HG03039 (cell line): ENCODE measurements at regions not wholly inside any gene's neighbourhood (a gene's known extent, or its start where the extent isn't known, plus 50 kb on each side); places are given as distances from the start of the nearest gene placed in this dataset.

Experiments
- ATAC-seq: cut with Tn5 transposase; IDR thresholded peaks from one replicate; pipeline ENCODE4 v1.9.1; 2021; ENCODE audit warnings: mild to moderate bottlenecking, moderate library complexity; ENCODE audit not compliant: unreplicated experiment

DNA sequence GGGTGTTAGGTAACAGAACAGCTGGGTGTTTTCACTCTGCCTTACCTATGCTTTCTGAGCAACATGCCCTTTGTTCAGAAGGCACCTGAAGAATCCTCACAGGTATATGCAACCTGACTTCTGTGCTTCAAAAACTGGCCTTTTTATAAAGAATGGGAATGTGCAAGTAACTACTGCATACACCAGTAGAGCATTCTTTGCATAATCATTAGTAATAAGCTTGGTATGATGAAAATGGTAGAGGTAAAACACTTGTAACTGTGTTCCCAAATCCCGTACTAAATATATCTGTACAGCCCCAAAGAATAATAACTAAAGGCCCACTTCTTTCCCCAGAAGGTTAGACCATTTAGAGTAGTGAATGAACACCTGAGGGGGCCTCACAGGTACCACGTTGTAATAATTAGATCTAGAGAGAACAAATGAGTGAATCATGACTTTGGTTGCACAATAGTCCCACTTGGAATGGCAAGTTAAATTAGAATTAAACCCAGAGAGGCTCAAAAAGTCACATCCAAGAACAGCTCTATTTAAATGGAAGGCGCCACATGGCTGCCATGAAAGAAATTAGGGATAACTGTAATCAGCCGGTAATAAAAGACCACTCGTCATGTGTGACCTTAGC is 413.9 kb downstream of the KLF12 start:
- ATAC-seq, result no peak

DNA sequence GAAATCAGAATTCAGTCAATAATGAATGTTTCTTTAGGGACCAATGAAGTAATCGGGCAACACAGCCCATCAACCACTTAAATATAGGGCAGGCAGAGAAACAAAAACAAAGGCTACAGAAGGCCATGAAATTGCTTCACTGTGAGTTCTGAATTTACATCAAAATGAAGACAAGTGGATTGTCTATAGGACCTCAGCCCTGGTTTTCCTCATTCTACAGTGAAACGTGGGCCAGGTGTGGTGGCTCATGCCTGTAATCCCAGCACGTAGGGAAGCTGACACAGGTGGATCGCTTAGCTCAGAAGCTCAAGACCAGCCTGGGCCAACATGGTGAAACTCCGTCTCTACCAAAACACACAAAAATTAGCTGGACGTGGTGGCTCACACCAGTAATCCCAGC is 416.0 kb downstream of the KLF12 start:
- no peak for ATAC-seq

DNA sequence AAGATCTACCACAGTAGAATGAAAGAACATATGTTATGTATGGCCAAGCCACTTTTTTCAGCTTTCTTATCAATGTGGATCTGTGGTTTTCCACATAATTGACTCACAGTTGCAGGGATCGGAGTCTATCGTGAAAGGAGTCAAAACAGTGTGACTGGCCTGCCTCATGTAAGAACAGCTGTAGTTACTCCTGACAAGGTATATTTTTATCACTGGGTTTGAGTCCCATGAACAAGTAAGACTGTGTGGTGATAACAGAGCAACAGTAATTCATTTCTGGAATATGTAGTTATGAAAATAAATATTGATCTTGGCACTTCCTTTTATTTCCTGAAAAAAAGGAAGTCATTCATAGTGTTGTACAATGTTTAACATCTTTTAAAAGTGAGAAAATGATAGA is 416.6 kb downstream of the KLF12 start:
- no peak for ATAC-seq

DNA sequence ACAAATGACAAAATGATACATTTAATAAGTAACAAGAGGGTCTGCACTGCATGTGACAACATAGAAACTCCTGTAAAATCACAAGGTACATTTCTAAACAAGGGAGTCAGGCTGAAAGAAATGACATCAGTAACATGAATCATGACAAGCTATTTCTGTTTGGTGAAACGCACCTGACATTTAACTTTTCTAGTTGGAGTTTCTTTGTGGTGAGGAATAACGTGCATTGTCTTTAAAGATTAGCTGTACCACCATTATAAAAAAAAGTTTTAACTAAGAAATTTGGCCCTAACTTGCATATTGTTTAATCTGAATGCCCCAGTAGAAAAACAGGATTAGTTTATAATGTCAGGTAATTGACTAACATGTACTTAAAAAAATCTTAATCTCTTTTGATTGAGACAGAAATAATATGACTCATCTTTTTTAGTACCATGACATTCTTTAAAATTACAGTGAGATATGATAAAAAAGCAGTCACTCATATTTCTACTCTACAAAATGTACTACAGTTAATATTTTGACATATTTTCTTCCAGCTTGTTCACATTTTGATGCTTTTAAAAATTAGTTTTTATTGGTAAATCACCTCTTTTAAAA is 418.2 kb downstream of the KLF12 start:
- peak; percentile 54 for ATAC-seq

DNA sequence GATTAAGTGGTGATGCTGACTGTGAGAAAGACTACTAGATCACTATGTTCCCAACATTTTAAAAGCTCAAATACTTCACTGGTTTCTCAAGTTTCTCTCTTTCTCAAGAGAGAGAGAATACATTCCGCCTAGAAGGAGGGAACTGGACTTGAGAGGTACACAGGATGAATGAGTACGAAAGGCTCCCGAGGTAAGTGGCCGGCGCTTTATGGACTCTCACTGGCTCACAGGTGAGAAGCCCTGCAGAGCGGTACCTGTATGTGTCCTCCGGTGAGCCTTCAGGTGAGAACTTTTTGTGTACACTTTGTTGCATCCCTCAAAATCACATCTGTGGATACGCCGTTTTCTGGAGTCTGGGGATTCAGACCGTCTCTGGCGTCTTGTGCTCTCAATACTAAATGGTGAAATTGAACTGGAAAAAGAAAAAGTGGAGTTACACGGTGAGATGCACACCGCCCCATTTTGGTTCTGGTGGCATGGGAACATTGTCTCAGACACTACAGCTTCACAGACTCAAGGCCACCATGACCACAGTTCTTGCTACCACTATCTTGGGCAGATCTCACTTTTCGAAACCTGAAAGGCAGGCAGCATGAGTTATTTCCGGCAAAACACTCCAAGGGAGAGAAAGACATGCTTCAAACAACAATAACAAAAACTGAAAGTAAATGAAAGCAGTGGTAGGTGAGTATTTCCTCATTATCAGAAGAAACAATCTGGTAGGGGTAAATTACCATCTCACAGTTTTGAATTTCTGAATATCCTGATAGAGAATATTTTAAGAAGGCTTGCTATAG is 418.9 kb downstream of the KLF12 start:
- peak; percentile 66 for ATAC-seq

DNA sequence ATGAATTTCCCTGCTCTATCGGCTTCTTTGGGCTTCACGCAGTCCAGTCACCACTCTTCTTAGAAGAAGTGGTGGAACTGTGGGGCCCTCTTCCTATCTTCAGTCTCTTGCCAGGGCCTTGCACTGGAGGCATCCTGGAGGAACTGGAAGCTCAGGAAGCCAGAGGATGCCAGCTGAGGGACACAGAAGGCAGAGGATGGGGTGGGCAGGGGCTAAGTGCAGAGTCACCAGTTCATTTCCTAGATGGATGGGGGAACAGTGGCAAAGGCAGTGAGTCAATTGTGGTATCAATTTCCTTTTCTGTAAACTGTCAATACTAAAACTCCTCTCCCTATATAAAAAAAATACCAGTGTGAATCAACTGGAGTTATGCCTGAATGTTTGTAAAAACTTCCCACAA is 419.7 kb downstream of the KLF12 start:
- no peak for ATAC-seq

DNA sequence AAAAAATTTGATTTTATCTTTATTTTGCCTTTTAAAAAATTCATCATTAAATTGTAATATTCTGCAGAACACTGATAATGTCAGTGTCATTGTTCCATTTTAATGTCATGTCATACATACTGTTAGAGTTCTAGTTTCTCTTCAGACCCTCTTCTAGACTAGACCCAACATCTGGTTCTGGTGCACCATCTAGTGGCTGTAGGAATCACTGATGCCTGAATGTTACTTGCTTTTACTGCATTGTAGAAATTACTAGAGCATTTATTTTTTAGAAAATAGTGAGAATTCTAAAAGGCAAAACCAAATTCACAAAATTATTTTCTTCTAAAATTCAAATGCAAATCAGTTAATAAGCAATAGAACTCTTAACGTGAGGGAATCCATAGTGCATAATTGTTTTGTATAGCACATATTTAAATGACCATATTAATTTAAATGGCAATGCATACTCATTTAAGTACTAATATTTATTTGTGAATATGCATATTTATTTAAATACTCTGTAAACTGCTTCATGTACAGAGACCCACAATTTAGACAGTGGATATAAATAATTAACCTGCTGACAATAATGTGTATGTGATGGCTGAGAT is 425.7 kb downstream of the KLF12 start:
- peak; percentile 93 for ATAC-seq

DNA sequence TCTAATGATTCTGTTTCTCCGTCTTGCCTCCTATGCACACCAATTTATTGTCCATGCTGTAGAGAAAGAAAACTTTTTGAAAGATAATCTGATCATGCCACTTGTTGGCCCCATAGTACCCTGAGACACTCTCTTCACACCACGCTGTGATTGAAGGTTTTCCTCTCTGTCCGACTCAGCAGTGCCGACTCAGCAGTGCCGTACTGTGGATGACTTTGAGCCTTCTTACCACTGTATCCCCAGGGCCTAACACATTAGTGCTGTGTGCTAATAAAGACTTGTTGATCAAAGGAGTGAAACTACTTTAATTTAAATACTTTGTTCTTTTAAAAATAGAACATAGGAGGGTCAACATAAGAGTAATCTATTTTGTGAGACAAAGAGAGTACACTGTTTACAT is 429.6 kb downstream of the KLF12 start:
- ATAC-seq, result no peak

DNA sequence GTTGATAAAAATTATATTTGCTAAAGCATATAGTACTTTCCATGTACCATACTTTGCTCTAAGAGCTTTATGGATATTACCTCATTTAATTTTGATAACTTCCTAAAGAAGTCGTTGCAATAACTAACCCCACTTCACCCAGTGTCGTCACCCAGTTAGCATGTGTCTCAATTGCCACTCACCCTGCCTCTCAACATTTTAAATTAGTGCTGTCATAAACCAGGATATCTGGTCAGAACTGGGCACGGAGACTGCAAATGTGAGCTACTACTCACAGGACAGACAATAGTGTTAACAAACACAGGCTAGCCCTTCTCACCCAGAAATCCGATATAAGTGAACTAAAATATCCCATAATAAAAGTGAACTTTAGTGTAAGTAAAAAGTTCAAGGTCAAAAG is 430.6 kb downstream of the KLF12 start:
- no peak for ATAC-seq

DNA sequence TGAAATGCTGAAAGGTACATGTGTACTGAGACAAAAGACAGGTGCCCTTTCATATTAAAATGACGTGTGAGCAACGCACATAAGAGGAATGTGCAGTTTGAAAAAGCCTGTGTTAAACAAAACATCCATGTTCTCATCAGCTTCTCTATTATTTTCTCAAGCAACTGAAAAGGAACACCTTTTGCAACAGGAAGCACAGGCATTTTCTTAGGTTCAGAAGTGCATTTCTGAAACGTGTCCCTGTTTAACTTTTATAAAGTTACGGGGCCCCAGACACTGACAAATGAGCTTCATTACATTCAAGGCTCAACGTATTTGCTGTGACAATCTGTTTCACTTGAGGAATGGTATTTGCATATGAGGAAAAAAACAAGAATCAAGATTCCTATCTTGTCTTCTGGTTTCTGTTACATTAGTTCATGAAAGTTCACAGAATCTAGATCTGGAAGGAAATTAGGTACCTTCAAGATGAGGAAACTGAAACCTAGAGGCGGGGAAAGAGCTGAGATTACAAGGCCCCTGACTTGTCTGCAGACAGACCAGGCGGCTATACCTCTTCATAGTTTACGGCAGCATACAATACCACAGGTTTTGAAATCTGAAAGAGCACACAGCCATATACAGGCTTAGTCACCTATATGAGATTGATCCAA is 431.7 kb downstream of the KLF12 start:
- ATAC-seq, result peak; percentile 76

DNA sequence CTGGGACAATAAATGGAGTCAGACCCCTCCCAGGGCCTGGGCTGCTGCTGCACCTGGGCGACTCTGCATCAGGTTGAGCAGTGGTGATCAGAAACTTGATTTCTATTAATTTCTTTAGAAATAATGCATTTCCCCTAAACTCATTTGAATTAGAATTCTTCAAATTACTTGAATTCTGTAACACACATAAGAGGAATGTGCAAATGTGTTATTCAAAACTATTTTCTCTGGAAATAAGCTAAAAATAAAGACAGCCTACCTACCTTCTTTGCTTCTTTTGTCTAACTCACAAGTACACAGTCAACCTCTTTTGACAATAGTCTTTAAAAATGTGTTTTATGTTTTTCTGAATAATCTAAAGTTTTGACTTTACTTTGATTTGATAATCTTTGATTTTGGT is 433.0 kb downstream of the KLF12 start:
- no peak for ATAC-seq

DNA sequence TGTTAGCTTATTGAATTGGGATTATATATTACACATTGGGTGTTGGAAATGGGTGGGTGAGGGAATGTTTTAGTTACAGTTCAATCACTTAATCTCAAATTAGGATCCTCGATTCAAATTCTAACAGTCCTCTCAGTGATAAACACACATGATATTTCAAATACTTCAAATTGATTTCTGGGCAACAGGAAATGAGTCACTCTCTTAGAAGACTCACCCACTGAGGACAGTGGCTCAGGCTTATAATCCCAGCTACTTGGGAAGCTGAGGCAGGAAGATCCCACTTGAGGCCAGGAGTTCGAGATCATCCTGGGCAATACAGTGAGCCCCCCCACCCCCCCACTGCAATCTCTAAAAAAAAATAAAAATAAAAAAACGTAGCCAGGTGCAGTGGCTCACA is 435.3 kb downstream of the KLF12 start:
- no peak for ATAC-seq

DNA sequence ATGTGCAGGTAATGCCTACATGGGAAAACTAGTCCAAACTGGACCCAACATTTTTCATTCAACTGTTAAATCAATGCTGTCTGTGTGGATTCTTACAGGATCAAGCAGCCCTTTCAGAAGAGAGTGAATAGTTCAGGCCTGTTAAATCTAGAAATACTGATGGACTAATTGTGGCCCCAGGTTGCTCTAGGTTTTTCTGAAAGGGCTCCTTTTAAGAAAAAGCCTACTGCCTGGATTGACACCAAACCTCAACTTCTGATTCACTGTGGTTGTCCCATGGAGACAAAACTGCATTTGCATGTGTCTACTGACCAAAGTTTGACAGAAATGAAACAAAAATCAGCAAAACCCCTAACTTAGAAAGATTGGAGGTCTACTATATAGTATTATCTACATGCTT is 437.0 kb downstream of the KLF12 start:
- ATAC-seq, result no peak

DNA sequence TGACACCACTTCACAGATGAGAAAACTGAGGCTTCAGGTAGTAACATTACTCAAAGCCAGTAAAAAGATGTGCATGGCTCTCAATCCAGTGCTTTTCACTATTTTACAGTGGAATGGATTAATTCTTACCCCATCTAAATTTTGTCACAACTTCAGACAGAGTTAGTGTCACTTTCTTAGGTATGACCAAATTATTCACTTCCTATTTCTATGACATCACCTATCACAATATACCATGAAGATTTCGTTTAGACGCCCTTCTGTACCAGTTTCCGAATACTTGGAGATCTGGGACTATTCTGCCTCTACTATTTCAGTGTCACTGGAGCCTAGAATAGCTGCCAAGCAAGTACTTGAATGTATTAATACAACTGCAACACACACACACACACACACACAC is 437.5 kb downstream of the KLF12 start:
- ATAC-seq, result no peak

DNA sequence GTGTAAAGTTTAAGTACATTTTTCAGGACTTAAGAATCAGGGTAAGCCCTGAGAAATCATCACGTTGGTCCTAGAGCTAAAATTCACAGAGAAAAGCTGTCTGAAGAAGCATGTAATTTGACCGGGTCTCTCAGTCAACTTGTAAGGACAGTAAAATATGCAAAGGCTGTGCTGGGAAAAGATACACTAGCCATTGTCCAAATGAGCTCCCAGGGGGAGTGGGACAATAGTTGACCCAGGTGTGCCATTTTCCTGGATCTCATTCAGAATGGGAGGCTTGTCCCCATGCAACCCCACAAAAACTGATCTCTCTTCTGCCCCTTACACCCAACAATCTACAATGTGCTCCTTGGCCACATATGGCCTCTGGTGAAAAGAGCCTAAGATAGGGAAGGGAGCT is 437.9 kb downstream of the KLF12 start:
- ATAC-seq, result no peak

DNA sequence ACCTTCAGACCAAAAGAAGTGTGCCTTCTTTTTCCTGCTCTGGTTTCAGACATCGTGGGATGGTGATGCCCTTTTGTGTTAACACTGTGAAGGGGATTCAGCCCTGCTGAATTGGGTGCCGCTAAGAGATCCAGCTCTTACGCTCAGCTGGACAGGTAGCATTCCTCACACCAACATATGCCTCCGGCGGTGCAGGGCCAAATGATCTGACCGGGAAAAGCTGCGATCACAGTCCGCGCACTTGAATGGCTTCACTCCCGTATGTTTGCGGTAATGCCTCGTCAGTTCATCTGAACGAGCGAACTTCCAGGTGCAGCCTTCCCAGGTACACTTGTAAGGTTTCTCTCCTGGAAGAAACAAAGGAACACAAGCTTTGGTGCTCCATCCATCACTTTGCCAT is 438.9 kb downstream of the KLF12 start:
- ATAC-seq, result no peak

DNA sequence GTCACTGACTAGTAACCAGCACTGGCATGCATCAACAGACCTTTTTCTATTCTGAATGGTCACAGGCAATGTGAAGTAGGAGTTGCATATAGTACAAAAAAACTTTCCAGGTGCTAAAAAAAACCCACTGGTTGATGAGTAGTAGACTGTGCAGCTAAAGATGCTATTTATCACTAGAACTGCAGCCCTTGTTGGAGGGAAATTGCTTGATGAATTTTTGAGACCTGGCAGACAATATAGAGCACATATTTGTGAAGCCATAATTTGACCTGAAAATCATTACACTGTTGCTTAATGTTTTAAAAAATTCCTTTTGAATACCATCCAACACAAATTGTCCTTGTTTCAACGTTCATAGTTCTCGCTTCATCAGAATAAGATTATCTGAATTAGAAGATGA is 441.0 kb downstream of the KLF12 start:
- no peak for ATAC-seq

DNA sequence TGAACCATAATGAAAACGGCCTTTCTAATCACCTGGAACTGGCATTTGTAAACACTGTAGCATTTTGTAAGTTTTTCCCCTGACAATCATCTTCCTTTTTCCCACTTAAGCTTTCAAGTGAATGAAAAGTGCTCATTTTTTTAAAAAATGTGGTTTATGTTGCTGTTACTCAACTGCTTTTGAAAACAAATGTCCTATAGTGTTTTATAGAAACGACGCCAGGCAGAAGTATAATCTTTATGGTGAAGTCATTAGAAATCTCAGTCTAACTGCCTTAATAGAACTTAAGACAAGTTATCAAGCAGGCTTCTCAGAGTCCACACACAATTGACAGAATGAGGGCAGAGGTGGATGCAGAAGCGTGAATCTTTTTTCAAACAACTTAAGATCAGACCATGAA is 442.3 kb downstream of the KLF12 start:
- no peak for ATAC-seq

DNA sequence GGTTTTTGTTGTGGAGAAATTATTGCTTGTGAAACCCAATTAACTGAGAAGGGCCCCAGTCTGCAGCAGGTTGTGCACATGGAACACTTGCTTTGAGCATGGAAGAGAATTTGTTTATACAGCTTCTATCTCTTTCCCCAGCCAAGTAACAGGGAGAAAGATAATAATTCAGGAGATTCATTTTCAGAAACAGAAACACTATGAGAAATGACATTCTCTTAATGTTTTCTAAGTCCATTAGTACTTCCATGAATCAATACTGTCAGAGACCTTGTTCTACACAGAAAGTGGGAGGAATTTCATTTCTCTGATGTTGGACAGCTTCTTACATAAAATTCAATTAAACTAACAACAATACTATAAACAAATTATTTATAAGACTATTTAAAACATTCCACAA is 446.3 kb downstream of the KLF12 start:
- no peak for ATAC-seq

DNA sequence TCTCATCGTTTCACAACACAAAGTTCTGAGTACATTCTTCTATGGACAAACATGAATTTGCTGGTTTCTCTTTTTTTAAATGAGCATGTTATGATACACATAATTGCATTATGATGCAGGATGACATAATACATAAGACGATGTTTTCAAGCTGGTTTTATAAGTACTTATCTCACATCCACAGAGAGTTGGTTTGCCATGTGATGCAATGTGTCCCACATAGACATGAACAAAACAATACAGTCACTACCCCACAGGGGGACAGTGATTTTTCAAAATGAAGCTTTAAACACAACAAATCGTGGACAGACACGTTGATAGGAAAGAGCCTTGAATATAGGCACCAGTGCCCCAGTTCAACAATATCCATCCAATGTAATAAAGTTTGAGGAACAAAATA is 447.1 kb downstream of the KLF12 start:
- ATAC-seq, result no peak

DNA sequence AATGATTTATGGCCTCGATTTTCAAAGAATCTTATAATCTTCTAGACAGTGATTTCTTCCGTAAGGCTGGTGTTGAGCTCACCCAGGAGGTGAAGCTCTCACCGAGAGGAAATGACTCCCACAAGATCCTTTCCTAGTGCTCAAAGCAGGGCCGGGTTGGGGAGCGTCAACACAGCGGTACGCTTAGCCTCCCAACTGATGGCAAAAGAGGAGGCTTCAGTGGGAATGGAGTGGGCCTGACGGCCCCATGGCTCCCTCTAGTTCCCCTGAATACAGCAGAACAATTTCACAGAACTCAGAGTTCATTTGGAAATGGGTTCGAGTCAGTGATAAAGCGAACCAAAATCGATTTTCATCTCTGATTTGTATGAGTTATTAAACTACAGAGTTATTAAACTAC is 449.5 kb downstream of the KLF12 start:
- ATAC-seq, result no peak

DNA sequence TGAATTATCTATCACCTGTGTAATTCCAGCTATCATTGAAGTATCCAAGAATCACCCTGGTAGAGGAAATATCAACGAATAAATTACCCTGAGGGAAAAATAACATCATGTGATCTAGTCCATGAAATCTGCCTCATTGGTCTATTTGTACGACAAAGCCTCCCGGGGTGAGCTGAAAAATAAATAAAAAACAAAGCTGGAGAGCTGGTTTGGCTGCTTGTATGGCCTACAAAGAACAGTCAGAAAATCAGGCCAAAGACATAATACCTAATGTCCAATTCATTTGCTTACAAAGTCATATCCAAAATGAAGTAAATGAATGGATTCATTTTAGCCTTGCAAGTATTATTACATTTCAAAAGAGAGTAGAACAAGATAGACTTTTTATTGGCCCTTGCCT is 449.9 kb downstream of the KLF12 start:
- ATAC-seq, result no peak
